Loucy (cell line): ENCODE measurements at regions not wholly inside any gene's neighbourhood (a gene's known extent, or its start where the extent isn't known, plus 50 kb on each side); places are given as distances from the start of the nearest gene placed in this dataset.
"Not testable (repeated sequence)": the region's sequence is repeated elsewhere in the genome, so short reads cannot be mapped to it uniquely, and the experiment has no call there.

Experiments used
- H2AFZ ChIP-seq: fragments of 200-600 bp; sonication (generic); 2 replicates; pipeline ENCODE4 v1.6.0; 2016; ENCODE audit warnings: antibody characterized with exemption, mild to moderate bottlenecking, low read length, moderate library complexity
- H3F3A ChIP-seq: fragments of 200-600 bp; 2 replicates; pipeline ENCODE4 v1.6.0; 2016; ENCODE audit warnings: antibody characterized with exemption, low read depth, mild to moderate bottlenecking
- H3K27me3 ChIP-seq: fragments of 200-600 bp; sonication (generic); 2 replicates; pipeline ENCODE4 v1.6.1; 2014; ENCODE audit warnings: low read length, mild to moderate bottlenecking; ENCODE audit not compliant: insufficient read depth, poor library complexity, severe bottlenecking
- H3K36me3 ChIP-seq: fragments of 200-600 bp; sonication (generic); 2 replicates; pipeline ENCODE4 v1.6.1; 2016; ENCODE audit warnings: low read length; ENCODE audit not compliant: insufficient read depth
- H3K4me1 ChIP-seq: fragments of 200-600 bp; sonication (generic); 2 replicates; pipeline ENCODE4 v1.5.1; 2014; ENCODE audit warnings: low read length, mild to moderate bottlenecking; ENCODE audit not compliant: insufficient read depth, poor library complexity, severe bottlenecking
- H3K4me2 ChIP-seq: fragments of 200-600 bp; sonication (generic); 2 replicates; pipeline ENCODE4 v1.6.0; 2014; ENCODE audit warnings: antibody characterized with exemption, low read length, low read depth, mild to moderate bottlenecking; ENCODE audit not compliant: poor library complexity, severe bottlenecking
- H3K4me3 ChIP-seq: fragments of 200-600 bp; sonication (generic); 2 replicates; pipeline ENCODE4 v1.5.1; 2014; ENCODE audit warnings: low read length, mild to moderate bottlenecking, mixed read lengths; ENCODE audit not compliant: poor library complexity, severe bottlenecking
- H3K79me2 ChIP-seq: fragments of 200-600 bp; sonication (generic); 2 replicates; pipeline ENCODE4 v1.6.1; 2014; ENCODE audit warnings: low read length; ENCODE audit not compliant: insufficient read depth
- H3K9ac ChIP-seq: fragments of 200-600 bp; sonication (generic); 2 replicates; pipeline ENCODE4 v1.6.0; 2014; ENCODE audit warnings: mild to moderate bottlenecking, low read depth, low read length, moderate library complexity; ENCODE audit not compliant: poor library complexity, severe bottlenecking
- H3K9me2 ChIP-seq: fragments of 200-600 bp; sonication (generic); replicated peaks from 2 replicates; pipeline ENCODE4 v1.6.1; 2016; ENCODE audit warnings: low read depth, low read length, mixed read lengths
- H3K9me3 ChIP-seq: fragments of 200-600 bp; sonication (generic); 2 replicates; pipeline ENCODE4 v1.6.1; 2014; ENCODE audit warnings: mild to moderate bottlenecking, antibody characterized with exemption, low read length, low read depth; ENCODE audit not compliant: insufficient read depth
- H4K20me1 ChIP-seq: fragments of 200-600 bp; sonication (generic); 2 replicates; pipeline ENCODE4 v1.6.0; 2014; ENCODE audit warnings: antibody characterized with exemption, low read length, mild to moderate bottlenecking; ENCODE audit not compliant: insufficient read depth, poor library complexity, severe bottlenecking
- EZH2phosphoT487 ChIP-seq: fragments of 200-600 bp; IDR thresholded peaks from 2 replicates; pipeline ENCODE4 v1.6.1; 2018; ENCODE audit warnings: antibody characterized with exemption, mild to moderate bottlenecking, moderate library complexity, borderline replicate concordance
- TF ChIP-seq, protein P1 (sequence below): fragments of 200-600 bp; sonication (generic); conservative IDR thresholded peaks from 2 replicates; pipeline ENCODE4 v1.5.1; 2014; ENCODE audit warnings: mild to moderate bottlenecking, antibody characterized with exemption, low read length

- no peak overlapping the region for H3K9ac ChIP-seq
- H3K79me2 ChIP-seq, result no peaks in the 10 kb centered on the region
- TF ChIP-seq, protein P1, sequence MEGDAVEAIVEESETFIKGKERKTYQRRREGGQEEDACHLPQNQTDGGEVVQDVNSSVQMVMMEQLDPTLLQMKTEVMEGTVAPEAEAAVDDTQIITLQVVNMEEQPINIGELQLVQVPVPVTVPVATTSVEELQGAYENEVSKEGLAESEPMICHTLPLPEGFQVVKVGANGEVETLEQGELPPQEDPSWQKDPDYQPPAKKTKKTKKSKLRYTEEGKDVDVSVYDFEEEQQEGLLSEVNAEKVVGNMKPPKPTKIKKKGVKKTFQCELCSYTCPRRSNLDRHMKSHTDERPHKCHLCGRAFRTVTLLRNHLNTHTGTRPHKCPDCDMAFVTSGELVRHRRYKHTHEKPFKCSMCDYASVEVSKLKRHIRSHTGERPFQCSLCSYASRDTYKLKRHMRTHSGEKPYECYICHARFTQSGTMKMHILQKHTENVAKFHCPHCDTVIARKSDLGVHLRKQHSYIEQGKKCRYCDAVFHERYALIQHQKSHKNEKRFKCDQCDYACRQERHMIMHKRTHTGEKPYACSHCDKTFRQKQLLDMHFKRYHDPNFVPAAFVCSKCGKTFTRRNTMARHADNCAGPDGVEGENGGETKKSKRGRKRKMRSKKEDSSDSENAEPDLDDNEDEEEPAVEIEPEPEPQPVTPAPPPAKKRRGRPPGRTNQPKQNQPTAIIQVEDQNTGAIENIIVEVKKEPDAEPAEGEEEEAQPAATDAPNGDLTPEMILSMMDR, result no peak
- no peak for TF ChIP-seq EZH2phosphoT487
- no peak overlapping the region for H2AFZ ChIP-seq
- no peaks in the 10 kb centered on the region for H3K9me3 ChIP-seq
- H3K4me2 ChIP-seq, result no peak overlapping the region
- no peak overlapping the region for H3K4me3 ChIP-seq
- H3F3A ChIP-seq, result no peaks in the 10 kb centered on the region
- H3K4me1 ChIP-seq, result no peaks in the 10 kb centered on the region
- H4K20me1 ChIP-seq, result no peaks in the 10 kb centered on the region
- no peaks in the 10 kb centered on the region for H3K36me3 ChIP-seq
- H3K9me2 ChIP-seq, result no peaks in the 10 kb centered on the region
- no peaks in the 10 kb centered on the region for H3K27me3 ChIP-seq
These were observed 850.0 kb downstream of the EPHA3 start for GRCh38 chr3:89957451-89957850.

GRCh38 chr3:89958163-89958562, 850.7 kb downstream of the EPHA3 start:
- not testable (repeated sequence) for H3K9me2 ChIP-seq, H3F3A ChIP-seq, H3K36me3 ChIP-seq, H4K20me1 ChIP-seq, H3K9ac ChIP-seq, H3K4me3 ChIP-seq, H3K27me3 ChIP-seq, H3K79me2 ChIP-seq, H3K9me3 ChIP-seq, H2AFZ ChIP-seq, H3K4me1 ChIP-seq, H3K4me2 ChIP-seq

- Histone ChIP-seq H3K79me2 (no peaks in the 10 kb centered on the region), H3K9me3 (no peaks in the 10 kb centered on the region), H4K20me1 (no peaks in the 10 kb centered on the region), H3K36me3 (no peaks in the 10 kb centered on the region), H3F3A (no peaks in the 10 kb centered on the region), H3K4me2 (no peak overlapping the region), H3K4me3 (no peak overlapping the region), H3K9ac (no peak overlapping the region), H3K9me2 (no peaks in the 10 kb centered on the region), H3K4me1 (no peaks in the 10 kb centered on the region), H2AFZ (no peak overlapping the region), H3K27me3 (no peaks in the 10 kb centered on the region)
- TF ChIP-seq, protein P1, result no peak
- TF ChIP-seq EZH2phosphoT487, result no peak
These were observed 856.9 kb downstream of the EPHA3 start for GRCh38 chr3:89964347-89964746.

- Histone ChIP-seq H2AFZ (no peak overlapping the region), H3K79me2 (no peaks in the 10 kb centered on the region), H3K9me3 (no peaks in the 10 kb centered on the region), H3K4me1 (no peaks in the 10 kb centered on the region), H3K27me3 (no peaks in the 10 kb centered on the region), H3K9ac (no peak overlapping the region), H3K4me3 (no peak overlapping the region), H3K4me2 (no peak overlapping the region), H3F3A (no peaks in the 10 kb centered on the region), H3K36me3 (no peaks in the 10 kb centered on the region), H4K20me1 (no peaks in the 10 kb centered on the region), H3K9me2 (no peaks in the 10 kb centered on the region)
- TF ChIP-seq, protein P1, result no peak
- no peak for TF ChIP-seq EZH2phosphoT487
These were observed 859.6 kb downstream of the EPHA3 start for GRCh38 chr3:89966877-89967665.
